Omental fat pad (tissue), 3 donors: ENCODE measurements at regions not wholly inside any gene's neighbourhood (a gene's known extent, or its start where the extent isn't known, plus 50 kb on each side); places are given as distances from the start of the nearest gene placed in this dataset.

Experiments used
- ATAC-seq: fragments of 150-250 bp; one replicate; pipeline ENCODE4 v1.9.1; 2016; ENCODE audit warnings: mild to moderate bottlenecking, moderate library complexity; ENCODE audit not compliant: low FRiP score
- DNase-seq: peaks from one replicate; pipeline ENCODE4 v3.0.0-alpha.2; 2019; ENCODE audit warnings: low spot score
- TF ChIP-seq, protein P1 (sequence below), 3 donors: fragments of 450-650 bp; IDR thresholded peaks; one replicate each; pipeline ENCODE4 v1.5.1; 2016 to 2017; ENCODE audit warnings: antibody characterized with exemption in 3 of 3, mild to moderate bottlenecking in 3 of 3, moderate library complexity in 2 of 3

DNA sequence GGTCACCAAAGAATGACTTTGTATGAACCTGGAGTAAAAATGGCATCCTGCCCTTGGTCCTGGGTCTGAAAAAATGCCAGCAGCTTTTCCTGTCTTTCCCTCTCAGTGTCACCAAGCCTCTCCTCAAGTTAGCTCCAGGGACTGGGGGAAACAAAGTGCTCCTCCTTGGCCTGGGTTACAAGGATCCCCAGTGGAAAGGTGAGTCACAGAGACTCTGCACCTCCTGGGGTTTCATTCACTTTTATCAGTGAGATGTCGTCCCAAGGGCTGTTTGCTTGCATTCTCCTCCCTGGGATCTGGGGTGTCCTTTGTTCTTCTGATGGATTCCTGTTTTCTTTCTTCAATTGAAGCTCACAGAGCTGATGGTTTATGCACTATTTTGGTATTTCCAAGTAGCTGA, 93.2 kb upstream of the CSNK1A1L start:
- no peak for ATAC-seq

DNA sequence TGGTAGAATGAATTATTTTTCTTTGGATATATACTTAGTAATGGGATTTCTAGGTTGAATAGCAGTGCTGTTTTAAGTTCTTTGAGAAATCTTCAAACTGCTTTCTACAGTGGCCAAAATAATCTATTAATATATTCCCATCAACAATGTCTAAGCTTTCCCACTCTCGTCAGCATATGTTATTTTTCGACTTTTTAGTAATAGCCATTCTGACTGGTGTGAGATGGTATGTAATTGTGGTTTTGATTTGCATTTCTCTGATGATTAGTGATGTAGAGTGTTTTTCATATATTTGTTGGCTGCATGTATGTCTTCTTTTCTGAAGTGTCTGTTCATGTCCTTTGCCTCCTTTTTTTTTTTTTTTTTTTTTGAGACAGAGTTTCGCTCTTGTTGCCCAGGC, 90.2 kb upstream of the CSNK1A1L start:
- ATAC-seq (no peak), DNase-seq (no peak)
- TF ChIP-seq, protein P1, sequence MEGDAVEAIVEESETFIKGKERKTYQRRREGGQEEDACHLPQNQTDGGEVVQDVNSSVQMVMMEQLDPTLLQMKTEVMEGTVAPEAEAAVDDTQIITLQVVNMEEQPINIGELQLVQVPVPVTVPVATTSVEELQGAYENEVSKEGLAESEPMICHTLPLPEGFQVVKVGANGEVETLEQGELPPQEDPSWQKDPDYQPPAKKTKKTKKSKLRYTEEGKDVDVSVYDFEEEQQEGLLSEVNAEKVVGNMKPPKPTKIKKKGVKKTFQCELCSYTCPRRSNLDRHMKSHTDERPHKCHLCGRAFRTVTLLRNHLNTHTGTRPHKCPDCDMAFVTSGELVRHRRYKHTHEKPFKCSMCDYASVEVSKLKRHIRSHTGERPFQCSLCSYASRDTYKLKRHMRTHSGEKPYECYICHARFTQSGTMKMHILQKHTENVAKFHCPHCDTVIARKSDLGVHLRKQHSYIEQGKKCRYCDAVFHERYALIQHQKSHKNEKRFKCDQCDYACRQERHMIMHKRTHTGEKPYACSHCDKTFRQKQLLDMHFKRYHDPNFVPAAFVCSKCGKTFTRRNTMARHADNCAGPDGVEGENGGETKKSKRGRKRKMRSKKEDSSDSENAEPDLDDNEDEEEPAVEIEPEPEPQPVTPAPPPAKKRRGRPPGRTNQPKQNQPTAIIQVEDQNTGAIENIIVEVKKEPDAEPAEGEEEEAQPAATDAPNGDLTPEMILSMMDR (IDR thresholded peaks at IDR 0.05): no peak

More for the DNA sequence above, 93.2 kb upstream of the CSNK1A1L start:
- TF ChIP-seq, protein P1 (IDR thresholded peaks at IDR 0.05): no peak
- no peak for DNase-seq

DNA sequence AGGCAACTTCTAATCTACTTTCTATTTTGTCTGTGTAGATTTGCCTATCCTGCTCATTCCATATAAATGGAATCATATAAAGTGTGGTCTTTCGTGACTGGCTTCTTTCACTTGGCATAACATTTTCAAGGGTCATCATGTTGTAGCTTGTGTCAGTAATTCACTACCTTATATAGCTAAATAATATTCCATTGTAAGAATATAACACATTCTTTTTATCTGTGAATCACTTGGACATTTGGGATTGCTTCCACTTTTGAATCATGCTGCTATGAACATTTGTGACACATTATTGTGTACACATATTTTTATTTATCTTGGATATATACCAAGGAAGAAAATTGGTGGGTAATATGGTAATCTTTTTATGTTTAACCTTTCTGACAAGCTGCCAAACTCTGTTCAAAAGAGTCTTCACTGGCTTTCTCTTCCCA, 89.0 kb upstream of the CSNK1A1L start:
- TF ChIP-seq, protein P1 (IDR thresholded peaks at IDR 0.05): no peak
- DNase-seq (no peak), ATAC-seq (no peak)

DNA sequence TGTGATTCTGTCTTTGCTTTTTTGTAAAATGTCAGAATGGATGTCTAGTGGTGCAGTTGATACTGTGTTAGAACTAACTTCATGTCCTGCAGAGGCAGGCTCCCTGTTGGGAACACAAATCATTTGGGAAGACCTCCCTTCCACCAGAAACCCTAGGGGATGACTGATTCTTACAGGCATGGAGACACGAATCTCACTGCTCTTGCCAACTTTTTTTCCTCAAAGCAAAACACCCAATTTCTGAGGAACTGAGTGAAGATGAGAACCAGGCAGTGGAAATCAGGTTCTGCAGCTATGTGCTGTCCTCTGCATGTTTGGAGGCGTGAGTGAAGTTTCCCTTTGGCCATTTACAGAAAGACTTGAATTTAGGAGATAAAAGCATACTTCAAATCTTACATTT, 87.5 kb upstream of the CSNK1A1L start:
- ATAC-seq: no peak
- DNase-seq: no peak
- TF ChIP-seq, protein P1 (IDR thresholded peaks at IDR 0.05): no peak

DNA sequence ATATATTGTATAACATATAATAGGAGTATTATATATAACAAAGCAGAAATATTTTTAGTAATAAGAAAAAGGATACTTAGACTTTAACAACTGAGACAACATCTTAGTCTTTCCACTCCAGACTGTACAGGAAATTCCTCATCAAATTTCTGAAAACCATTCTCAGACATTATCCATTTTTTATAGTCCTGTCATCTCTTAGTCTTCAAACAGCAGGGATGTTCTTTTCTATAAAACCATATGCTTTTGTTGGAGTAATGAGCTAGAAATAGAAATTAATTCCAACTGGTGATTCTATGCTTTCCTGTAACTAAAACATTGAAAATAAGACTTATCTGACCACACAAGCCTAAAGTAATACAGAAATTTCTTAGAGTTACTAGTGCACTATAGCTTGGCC, 82.2 kb upstream of the CSNK1A1L start:
- TF ChIP-seq, protein P1 (IDR thresholded peaks at IDR 0.05): no peak
- DNase-seq: no peak

DNA sequence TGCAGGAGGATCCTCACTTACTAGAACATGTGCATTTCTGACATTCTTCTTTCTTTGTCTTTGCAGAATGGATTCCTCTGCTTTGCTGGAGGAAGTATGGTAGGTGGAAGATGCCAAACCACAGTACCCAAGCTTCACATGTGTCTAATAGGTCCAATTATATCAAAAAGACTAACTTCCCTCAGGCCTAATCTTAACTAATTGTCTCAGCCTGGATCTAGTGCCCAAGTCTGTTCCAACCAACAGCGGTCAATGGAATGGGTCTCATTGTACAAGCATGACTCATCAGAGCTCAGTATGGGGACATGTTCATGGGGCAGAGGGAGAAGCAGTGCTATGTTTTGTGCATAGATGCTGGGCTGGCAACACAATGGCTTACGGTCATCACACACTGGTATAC, 81.6 kb upstream of the CSNK1A1L start:
- TF ChIP-seq, protein P1 (IDR thresholded peaks at IDR 0.05): no peak
- DNase-seq: no peak

More for the DNA sequence above, 82.2 kb upstream of the CSNK1A1L start:
- no peak for ATAC-seq

DNA sequence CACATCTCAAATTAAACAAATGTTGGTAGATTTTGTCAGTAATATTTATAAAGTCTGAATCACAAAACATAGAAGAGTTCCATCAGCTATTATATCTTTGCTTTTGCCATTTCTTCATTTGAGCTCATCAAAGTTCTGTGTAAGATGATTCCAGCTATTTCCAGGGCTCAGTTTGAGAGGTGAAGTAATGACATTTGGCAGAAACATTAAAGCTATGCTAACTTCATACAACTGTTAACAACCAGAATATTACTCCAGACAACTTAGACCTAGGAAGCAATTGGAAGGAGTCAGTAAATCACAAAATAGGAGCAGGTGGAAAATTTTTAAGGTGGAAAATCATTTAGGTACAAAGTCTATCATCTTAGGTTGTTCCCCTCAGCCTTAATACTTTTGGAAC, 76.2 kb upstream of the CSNK1A1L start:
- TF ChIP-seq, protein P1 (IDR thresholded peaks at IDR 0.05): no peak
- ATAC-seq: no peak
- DNase-seq: no peak

More for the DNA sequence above, 81.6 kb upstream of the CSNK1A1L start:
- ATAC-seq: no peak
